ELR (cell line): ENCODE measurements at regions not wholly inside any gene's neighbourhood (a gene's known extent, or its start where the extent isn't known, plus 50 kb on each side); places are given as distances from the start of the nearest gene placed in this dataset.
"Not testable (repeated sequence)": the region's sequence is repeated elsewhere in the genome, so short reads cannot be mapped to it uniquely, and the experiment has no call there.

ENCODE experiments used
- DNase-seq: peaks from one replicate; pipeline ENCODE4 v3.0.0-alpha.2; 2015; ENCODE audit warnings: low read depth

DNA sequence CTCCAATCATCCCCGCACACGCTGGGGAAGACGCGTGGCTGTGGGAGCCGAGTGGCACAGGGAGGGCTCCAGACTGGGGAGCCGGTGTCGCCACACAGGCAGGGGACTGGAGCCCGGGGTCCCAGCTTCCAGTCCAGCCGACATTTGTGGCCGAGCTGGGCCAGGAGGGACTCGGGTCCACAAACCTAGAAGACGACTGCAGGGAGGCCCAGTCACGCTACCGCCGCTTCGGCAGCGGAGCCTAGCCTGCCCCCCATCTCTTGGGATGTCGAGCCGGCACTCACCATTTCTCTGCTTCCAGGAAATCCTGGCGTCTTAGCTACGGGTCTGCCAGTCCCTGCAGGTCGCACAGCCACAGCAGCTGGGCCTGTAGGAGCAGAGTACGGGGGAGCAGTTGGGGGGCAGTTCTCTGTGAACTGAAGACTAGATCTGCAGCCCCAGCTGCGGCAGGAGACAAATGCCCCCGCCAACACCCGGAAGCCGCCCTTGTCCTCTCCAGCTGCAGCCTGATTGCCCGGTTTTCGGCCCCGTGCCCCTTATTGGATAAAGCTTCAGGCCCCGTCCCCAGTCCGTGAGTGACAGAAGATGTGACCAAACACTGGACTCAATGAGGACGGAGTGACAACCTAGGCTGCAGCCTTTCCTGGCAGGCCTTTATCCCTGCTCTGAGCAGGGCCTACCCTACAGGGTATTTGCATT lies 270.7 kb downstream of the ZNF33B start:
- peak; percentile 91 for DNase-seq

DNA sequence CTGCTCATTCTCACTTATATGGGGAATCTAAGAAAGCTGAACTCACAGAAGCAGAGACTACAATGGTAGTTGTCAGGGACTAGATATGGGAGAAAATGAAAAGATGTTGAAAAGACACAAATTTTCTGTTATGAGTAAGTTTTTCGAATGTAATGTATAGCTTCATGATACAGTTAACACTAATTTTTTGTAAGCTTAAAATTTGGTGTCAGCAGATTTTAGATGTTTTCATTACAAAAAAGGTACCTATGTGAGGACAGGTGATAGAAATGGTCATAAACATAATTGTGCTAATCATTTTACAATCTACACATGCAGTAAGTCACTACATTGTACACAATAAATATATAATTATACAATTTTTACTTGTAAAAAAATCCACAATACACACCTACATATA lies 286.6 kb downstream of the ZNF33B start:
- no peak for DNase-seq

DNA sequence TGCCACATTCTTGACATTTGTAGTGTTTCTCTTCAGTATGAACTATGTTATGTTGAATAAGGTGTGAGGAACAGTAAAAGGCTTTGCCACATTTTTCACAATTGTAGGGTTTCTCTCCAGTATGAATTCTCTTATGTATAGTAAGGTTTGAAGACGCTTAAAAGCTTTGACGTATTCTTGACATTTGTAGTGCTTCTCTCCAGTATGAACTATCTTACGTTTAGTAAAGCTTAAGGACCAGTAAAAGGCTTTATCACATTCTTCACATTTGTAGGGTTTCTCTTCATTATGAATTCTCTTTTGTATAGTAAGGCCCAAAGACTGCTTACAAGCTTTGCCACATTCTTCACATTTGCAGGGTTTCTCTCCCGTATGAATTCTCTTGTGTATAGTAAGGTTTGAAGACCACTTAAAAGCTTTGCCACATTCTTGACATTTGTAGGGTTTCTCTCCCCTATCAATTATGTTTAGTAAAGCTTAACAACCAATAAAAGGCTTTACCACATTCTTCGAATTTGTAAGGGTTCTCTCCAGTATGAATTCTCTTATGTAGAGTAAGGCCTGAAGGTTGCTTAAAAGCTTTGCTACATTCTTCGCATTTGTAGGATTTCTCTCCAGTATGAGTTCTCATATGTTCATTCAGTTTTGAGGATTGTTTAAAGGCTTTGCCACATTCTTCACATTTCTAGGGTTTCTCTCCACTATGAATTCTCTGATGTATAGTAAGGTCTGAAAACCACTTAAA lies 301.6 kb downstream of the ZNF33B start:
- not testable (repeated sequence) for DNase-seq

DNA sequence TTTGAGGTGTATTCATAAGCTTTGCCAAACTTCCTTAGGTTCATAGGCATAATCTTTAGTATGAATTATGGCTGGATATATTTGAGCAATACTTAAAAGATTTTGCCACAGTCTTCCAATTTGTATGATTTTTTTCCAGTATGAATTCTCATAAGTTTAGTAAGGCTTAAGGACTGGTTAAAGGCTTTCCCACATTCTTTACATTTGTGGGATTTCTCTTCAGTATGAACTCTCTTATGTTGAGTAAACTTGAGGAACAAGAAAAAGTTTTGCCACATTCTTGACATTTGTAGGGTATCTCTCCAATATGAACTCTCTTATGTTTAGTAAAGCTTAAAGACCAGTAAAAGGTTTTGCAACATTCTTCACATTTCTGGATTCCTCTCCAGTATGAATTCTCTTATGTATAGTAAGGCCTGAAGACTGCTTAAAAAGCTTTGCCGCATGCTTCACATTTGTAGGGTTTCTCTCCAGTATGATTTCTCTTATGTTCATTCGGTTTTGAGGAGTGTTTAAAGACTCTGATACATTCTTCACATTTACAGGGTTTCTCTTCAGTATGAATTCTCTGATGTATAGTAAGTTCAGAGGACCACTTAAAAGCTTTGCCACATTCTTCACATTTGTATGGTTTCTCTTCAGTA lies 302.6 kb downstream of the ZNF33B start:
- not testable (repeated sequence) for DNase-seq

DNA sequence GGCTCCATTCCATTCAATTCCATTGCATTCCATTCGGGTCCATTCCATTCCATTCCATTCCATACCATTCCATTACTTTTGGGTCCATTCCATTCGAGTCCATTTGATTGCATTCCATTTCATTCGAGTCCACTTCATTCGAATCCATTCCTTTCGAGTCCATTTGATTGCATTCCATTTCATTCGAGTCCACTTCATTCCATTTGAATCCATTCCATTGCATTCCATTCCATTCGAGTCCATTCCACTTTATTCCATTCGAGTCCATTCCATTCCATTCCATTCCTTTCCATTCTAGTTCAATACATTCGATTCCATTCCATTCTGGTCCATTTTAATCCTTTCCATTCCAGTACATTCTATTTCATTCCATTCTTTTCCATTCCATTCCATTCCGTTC lies 334.0 kb downstream of the ZNF33B start:
- DNase-seq = no peak

DNA sequence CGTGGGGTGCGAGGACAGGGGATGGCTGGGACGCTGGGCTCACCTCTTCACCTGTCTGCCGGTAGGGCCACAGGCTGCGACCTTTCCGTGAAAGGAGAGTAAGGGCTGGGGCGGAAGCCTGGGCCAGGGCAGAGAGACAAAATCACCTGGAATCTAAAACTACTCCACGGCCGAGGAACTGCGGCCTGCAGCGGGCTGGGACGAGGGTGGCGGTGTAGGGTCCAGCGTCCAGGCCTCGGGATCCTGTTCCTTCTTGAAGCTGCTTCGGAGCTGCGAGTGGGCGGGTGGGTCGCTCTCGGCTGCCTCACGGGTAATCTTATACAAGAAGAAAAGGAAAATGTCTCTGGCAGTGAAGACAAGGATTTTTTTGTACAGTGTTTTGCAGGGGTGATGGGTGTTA lies 356.5 kb downstream of the ZNF33B start:
- not testable (repeated sequence) for DNase-seq

DNA sequence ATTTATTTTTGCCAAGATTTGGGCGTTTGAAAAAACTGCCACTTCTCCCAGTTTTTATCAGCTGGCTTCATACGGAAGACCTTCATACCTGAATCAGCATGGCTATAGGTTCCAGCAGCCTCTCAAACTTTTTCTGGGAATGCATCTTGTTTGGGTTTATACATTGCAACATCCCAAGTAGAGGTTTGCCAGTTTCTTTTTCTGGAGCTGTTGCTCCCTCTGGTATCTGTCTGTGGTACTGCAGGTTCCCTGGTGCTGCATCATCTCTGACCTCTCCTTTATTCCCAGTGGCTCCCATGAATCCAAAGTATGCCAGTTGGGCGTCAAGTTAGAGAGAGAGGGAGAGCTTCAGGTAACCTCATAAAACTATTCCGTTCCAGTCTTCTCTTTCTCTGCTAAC lies 368.6 kb downstream of the ZNF33B start:
- not testable (repeated sequence) for DNase-seq

DNA sequence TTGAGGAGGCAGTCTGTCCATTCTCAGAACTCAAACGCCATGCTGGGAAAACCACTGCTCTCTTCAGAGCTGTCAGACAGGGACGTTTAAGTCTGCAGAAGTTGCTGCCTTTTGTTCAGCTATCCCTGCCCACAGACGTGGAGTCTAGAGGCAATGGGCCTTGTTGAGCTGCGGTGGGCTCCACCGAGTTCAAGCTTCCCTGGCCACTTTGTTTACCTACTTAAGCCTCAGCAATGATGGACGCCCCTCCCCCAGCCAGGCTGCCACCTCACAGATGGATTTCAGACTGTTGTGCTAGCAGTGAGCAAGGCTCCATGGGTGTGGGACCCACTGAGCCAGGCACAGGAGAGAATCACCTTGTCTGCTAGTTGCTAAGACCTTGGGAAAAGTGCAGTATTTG lies 375.1 kb downstream of the ZNF33B start:
- DNase-seq = not testable (repeated sequence)

DNA sequence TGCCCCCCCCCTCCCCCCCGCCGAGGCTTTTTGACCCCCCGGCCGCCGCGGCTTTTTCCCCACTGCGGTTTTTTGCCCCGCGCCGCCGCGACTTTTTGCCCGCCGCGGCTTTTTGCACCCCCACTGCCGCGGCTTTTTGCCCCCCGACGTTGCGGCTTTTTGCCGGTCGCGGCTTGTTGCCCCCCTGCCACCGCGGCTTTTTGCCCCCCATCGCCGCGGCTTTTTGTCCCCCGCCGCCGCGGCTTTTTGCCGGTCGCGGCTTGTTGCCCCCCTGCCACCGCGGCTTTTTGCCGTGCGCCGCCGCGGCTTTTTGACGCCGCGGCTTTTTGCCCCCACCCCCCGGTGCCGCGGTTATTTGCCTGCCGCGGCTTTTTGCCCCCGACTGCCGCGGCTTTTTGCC lies 395.4 kb downstream of the ZNF33B start:
- not testable (repeated sequence) for DNase-seq

DNA sequence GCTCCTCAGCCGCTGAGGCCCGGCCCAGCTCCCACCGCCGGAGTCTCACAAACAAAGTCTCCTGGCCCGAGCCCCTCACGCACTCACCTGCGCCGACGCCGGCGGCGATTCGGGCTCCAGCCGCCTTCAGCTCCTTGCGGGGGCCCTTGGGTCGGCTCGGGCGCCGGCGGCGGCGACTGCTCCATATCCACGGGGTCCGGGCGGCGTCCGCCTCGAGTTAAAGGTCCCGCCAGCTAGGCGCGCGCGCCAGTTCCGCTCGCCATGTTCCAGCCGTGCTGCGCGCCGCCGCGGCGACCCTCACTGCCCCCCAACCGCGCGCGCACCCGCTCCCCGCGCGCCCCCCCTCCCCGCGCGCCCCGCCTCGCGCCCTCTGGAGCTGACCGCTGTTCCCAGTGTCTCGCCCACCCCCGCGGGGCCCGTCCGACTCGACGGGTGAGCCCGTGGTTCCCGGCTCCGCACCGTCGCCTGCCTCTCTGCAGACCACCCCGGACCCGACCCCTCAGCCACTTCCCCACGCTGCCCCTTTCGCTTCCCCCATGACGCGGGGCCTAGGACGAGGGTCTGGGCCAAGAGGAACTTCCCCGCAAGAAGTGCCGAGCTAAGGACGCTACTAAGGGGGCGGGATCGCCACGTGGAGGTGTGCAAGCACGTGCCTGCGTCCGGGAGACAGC lies 396.1 kb downstream of the ZNF33B start:
- no peak for DNase-seq

DNA sequence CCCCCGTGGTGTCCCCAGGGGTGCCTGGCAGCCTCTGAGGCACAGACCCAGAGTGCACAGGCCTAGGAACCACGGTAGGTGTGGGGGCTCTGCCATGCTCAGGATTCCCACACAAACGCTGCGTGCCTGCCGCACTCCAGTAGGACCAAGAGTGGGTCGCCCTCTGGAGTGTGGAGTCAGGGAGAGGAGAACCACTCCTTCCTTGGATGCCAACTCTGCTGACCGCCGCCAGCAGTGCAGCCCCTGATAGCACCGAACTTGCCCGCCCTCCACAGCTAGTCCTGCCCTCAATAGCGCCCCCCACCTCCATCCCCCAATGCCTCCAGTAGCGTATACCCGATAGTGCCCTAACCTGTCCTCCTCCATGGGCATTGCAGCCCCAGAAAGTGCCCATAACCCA lies 402.0 kb downstream of the ZNF33B start:
- not testable (repeated sequence) for DNase-seq

DNA sequence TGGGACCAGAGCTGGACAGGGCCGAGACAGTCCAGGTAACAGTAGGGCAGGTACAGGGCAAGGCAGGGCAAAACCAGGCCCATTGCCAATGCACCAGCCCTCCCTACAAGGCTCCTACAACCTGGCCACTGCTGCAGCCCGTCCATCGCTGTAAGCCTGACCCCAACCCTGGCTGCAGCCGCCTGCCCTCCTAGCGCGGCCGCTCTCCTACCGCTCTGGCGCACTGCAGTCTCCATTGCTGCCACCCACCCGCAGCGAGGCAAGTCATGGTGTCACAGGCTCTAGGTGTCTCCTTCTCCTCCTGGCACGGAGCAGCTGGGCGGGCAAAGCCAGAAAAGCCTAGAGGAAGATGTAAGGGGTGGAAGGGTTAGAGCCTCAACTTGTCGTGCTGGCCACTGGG lies 402.6 kb downstream of the ZNF33B start:
- DNase-seq = not testable (repeated sequence)

DNA sequence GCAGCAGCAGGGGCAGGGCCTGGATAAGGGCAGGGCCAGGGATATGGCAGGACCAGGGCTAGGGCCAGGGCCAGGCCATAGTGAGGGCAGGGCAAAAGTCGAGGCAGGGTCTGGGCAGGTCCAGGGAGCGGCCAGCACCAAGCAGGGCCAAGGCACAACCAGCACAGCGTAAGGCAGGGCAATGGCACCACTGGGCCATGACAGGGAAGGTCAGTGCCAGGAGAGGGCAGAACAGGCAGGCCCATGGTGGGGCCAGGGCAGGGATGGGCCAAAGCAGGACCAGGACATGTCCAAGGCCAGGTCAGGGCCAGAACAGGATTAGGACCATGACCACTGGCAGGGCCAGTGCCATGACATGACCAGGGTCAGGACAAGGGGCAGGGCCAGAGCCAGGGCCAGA lies 403.1 kb downstream of the ZNF33B start:
- not testable (repeated sequence) for DNase-seq

DNA sequence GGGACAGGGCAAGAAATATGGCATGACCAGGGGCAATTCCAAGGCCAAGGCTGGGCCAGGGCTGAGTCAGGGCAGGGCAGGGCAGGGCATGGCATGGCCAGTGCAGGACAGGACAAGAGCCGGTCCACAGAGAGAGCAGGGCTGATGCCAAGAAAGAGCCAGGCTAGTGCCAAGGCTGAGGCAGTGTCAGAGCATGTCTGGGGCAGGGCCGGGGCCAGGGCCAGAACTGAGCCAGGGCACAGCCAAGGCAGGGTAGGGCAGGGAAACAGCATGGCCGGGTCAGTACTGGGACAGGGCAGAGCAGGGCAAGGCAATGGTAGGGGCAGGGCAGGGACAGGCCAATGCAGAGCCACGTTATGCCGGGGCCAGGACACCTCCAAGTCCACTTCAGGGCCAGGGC lies 403.9 kb downstream of the ZNF33B start:
- not testable (repeated sequence) for DNase-seq

DNA sequence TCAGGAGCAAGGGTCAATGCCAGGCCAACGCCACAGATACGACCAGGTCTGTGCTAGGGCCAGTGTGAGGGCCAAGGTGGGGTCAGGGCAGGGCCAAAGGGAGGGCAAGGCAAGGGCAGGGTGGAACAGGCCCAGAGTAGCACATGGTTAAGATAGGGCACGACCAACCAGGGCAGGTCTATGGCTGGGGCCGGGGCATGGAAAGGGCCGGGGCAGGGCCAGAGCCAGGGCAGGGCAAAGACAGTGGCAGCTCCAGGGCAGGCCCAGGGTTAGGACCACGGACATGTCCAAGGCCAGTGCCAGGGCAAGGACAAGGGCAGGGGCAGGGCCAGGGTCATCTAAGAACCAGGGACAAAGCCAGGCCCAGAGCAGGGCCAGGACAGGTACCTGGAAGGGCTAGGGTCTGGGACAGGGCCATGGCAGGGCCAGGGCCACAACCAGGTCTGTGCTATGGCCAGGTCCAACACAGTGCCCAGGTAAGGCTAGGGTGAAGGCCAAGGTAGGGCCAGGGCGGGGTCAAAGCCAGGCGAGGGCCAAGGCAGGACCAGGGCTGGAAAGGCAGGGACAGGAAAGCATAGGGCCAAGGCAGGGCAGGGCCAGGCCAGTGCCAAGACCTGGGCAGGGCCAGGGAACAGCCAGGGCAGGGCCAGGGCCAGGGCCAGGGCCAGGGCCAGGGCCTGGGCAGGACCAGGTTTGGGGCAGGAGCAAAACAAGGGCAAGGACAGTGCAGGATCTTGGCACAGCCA lies 404.7 kb downstream of the ZNF33B start:
- not testable (repeated sequence) for DNase-seq

DNA sequence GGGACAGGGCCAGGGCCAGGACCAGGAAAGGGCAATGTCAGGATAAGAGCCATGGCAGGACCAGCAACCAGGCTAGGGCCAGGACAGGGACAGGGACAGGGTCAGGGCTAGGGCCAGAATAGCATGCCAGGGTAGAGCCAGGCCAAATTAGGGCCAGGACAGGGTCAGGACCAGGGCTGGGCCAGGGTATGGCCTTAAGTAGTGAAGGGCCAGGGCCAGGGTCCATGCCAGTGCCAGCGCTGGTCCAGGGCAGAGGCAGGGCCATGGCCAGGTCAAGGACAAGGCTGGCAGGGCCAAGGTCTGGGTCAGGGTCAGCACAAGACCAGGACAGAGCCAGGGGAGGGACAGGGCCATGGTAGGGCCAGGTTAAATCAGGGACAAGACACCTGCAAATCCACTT lies 405.4 kb downstream of the ZNF33B start:
- not testable (repeated sequence) for DNase-seq

DNA sequence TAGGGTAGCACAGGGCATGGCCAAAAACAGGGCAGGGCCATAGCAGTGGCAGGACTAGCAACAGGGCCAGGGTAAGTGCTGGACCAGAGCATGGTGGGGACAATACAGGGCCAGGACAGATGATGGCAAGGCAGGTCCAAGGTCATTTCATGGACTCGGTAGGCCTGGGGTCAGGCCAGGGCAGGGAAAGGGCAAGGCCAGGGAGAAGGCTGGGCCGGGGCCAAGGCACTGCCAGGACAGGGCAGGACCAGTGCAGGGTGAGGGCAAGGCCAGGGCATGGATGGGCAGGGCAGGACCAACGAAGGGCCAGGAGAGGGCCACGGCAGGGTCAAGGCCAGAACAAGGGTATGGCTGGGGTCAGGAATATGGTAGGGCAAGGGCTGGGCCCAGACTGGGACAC lies 407.6 kb downstream of the ZNF33B start:
- not testable (repeated sequence) for DNase-seq

DNA sequence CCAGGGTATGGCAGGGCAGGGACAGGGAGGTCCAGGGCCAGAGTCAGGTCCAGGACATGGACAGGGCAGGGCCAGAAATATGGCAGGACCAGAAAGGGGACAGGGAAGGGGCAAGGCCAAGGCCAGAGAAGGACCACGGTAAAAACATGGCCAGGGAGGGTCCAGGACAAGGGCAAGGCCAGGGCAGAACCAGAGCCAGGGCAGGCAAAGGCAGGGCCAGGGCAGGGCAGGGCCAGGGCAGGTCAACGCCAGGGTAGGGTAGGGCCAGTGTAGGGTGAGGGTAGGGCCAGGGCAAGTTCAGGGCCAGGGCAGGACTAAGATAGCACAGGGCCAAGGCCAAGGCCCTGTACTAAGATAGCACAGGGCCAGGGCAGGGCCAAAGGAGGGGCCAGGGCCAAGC lies 408.3 kb downstream of the ZNF33B start:
- DNase-seq = not testable (repeated sequence)

DNA sequence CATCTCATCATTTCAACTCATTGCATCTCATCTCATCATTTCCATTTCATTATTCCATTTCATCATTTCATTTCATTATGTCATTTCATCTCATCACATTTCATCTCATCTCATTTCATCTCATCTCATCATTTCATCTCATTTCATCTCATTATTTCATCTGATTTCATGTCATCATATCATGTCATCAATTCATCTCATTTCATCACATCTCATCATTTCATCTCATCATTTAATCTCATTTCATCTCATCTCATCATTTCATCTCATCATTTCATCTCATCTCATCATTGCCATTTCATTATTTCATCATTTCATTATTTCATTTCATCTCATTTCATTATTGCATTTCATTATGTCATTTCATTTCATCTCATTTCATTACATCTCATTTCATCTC lies 410.5 kb downstream of the ZNF33B start:
- not testable (repeated sequence) for DNase-seq

DNA sequence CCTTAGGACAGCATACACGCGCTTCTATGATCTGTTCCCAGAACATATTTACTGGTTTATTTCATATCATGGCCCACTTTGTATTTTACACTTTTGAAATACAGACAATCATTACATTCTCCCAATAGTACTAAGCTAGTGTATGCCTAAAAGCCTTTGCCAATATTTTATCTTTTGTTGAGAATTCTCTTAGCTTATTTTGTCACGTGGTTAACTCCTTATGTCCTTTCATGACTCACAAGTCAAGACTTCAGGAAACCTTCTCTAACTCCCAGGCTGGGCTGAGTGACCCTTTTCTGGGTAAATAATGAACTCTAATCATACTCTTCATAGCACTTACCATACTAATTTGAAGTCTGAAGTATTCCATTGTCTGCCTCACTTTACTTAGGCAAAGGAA lies 444.8 kb downstream of the ZNF33B start:
- DNase-seq = not testable (repeated sequence)

DNA sequence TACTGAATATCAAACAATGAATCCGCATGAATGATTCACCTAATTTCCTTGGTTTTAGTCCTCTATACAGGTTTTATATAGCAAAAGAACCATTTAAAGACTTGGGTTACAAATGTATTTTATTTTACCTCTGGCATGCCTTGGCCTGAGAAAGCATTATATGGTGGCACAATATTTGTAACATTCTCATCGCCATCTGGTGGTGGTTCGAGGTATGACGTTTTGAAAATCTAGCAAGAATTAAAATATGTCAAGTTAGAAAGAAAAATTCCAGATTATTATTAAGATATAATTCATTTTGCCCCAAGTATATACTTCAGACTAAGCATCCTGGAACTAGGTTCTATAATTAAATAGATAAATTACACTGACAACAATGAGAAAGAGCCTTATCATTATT lies 445.9 kb downstream of the ZNF33B start:
- peak; percentile 8 for DNase-seq
